OCI-LY7 (cell line): ENCODE measurements at regions not wholly inside any gene's neighbourhood (a gene's known extent, or its start where the extent isn't known, plus 50 kb on each side); places are given as distances from the start of the nearest gene placed in this dataset.

Experiments
- BruUV-seq: library from RNA; stranded (reverse); fragments of 400-500 nt; replicated peaks from 2 replicates; lab custom pipeline; 2021; lab: Mats Ljungman, UMichigan
- CTCF ChIA-PET: fragments of 300-600 bp; sonication (Branson Sonifier 250); formaldehyde crosslinking; loops from one replicate; lab custom pipeline; 2022; ENCODE audit warnings: antibody characterized with exemption; ENCODE audit not compliant: unreplicated experiment; lab: Charles Lee
- POLR2A ChIA-PET: fragments of 300-600 bp; sonication (Branson Sonifier 250); formaldehyde crosslinking; loops from one replicate; lab custom pipeline; 2022; ENCODE audit warnings: antibody characterized with exemption; lab: Charles Lee
- DNase-seq: peaks from one replicate; pipeline ENCODE4 v3.0.0-alpha.2; 2015; ENCODE audit warnings: low spot score
- H2AFZ ChIP-seq: fragments of 200-600 bp; sonication (generic), shearing (Covaris generic); 2 replicates; pipeline ENCODE4 v1.6.1; 2014; ENCODE audit warnings: mild to moderate bottlenecking, antibody characterized with exemption, low read length, moderate library complexity
- H3K27ac ChIP-seq: fragments of 200-600 bp; sonication (generic); 2 replicates; pipeline ENCODE4 v1.5.1; 2014; ENCODE audit warnings: mixed run types, low read depth, mild to moderate bottlenecking, moderate library complexity, low read length, inconsistent platforms; ENCODE audit not compliant: poor library complexity, severe bottlenecking
- H3K36me3 ChIP-seq: fragments of 200-600 bp; sonication (generic); 2 replicates; pipeline ENCODE4 v1.6.1; 2014; ENCODE audit warnings: mild to moderate bottlenecking, antibody characterized with exemption, low read length, moderate library complexity, mixed read lengths; ENCODE audit not compliant: insufficient read depth
- H3K4me1 ChIP-seq: fragments of 200-600 bp; sonication (generic); 2 replicates; pipeline ENCODE4 v1.5.1; 2014; ENCODE audit warnings: mild to moderate bottlenecking, low read length; ENCODE audit not compliant: insufficient read depth, poor library complexity, severe bottlenecking
- H3K4me2 ChIP-seq: fragments of 200-600 bp; sonication (generic); 2 replicates; pipeline ENCODE4 v1.6.1; 2014; ENCODE audit warnings: mild to moderate bottlenecking, low read length
- H3K4me3 ChIP-seq: fragments of 200-600 bp; sonication (generic); 2 replicates; pipeline ENCODE4 v1.5.1; 2014; ENCODE audit warnings: mild to moderate bottlenecking, low read depth, low read length; ENCODE audit not compliant: poor library complexity, severe bottlenecking
- H3K79me2 ChIP-seq: fragments of 200-600 bp; sonication (generic); 2 replicates; pipeline ENCODE4 v1.6.1; 2016; ENCODE audit warnings: low read depth, mild to moderate bottlenecking, low read length, moderate library complexity, mixed read lengths; ENCODE audit not compliant: insufficient read depth
- H3K9me2 ChIP-seq: fragments of 200-600 bp; sonication (generic); 2 replicates; pipeline ENCODE4 v1.6.1; 2016; ENCODE audit warnings: mild to moderate bottlenecking, low read length, mixed read lengths; ENCODE audit not compliant: insufficient read depth
- H3K9me3 ChIP-seq: fragments of 200-600 bp; sonication (generic); 2 replicates; pipeline ENCODE4 v1.6.1; 2014; ENCODE audit warnings: mild to moderate bottlenecking, mixed run types, low read length, mixed read lengths
- H4K20me1 ChIP-seq: fragments of 200-600 bp; sonication (generic); 2 replicates; pipeline ENCODE4 v1.6.1; 2014; ENCODE audit warnings: mild to moderate bottlenecking, antibody characterized with exemption, low read length, moderate library complexity, mixed read lengths; ENCODE audit not compliant: insufficient read depth
- EZH2phosphoT487 ChIP-seq: fragments of 200-600 bp; sonication (generic); IDR thresholded peaks from 2 replicates; pipeline ENCODE4 v1.6.1; 2018; ENCODE audit warnings: low read depth, borderline replicate concordance, mild to moderate bottlenecking, mixed run types, antibody characterized with exemption, low read length, moderate library complexity, mixed read lengths
- intact Hi-C: fragments of 100-400 bp; cut with micrococcal nuclease; formaldehyde crosslinking; loops from one replicate; pipeline ENCODE4 v1.10.0; 2022; ENCODE audit not compliant: unreplicated experiment
- TF ChIP-seq, protein P1 (sequence below): fragments of 200-600 bp; sonication (generic); conservative IDR thresholded peaks from 2 replicates; pipeline ENCODE4 v1.5.1; 2014; ENCODE audit warnings: mild to moderate bottlenecking, antibody characterized with exemption, low read length, moderate library complexity, mixed read lengths

DNA sequence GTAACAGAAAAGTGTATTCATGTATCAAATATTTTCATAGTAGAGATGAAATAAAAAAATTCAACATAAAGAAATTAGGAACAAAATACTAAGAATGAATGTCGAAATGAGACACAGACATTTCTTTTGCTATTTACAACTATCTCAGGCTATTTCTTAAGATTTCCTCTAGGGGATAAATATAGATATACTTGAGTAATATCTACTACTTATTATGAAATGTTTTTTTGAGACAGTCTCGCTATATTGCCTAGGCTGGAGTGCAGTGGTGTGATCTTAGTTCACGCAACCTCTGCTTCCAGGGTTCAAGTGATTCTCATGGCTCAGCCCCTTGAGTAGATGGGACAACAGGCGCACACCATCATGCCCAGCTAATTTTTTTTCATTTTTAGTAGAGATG lies 326.1 kb downstream of the RNF144A start:
- no peak for TF ChIP-seq EZH2phosphoT487
- TF ChIP-seq, protein P1, sequence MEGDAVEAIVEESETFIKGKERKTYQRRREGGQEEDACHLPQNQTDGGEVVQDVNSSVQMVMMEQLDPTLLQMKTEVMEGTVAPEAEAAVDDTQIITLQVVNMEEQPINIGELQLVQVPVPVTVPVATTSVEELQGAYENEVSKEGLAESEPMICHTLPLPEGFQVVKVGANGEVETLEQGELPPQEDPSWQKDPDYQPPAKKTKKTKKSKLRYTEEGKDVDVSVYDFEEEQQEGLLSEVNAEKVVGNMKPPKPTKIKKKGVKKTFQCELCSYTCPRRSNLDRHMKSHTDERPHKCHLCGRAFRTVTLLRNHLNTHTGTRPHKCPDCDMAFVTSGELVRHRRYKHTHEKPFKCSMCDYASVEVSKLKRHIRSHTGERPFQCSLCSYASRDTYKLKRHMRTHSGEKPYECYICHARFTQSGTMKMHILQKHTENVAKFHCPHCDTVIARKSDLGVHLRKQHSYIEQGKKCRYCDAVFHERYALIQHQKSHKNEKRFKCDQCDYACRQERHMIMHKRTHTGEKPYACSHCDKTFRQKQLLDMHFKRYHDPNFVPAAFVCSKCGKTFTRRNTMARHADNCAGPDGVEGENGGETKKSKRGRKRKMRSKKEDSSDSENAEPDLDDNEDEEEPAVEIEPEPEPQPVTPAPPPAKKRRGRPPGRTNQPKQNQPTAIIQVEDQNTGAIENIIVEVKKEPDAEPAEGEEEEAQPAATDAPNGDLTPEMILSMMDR: no peak
- no peak for DNase-seq

DNA sequence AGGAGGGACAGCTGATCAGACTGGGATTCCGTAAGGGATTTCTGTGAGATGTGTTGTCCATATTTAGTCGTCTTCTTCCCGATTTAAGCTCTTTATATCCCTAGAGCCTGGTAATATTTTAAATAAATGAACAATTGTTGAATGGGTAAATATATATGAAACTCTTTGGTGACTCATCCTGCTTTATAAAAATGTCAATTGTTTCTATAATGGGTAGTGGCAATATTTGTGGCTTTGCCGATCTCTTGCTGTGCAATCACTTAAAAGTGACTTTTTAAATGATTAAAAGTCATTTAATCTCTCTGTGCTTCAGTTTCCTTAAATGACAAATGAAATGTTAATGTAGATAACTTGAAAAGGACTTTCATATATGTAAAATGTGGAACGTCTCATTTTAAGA lies 339.2 kb downstream of the RNF144A start:
- Histone ChIP-seq H3K36me3 (no peaks in the 10 kb centered on the region), H3K9me3 (no peaks in the 10 kb centered on the region), H3K4me2 (no peak overlapping the region), H4K20me1 (no peaks in the 10 kb centered on the region), H3K4me3 (no peak overlapping the region), H2AFZ (no peak overlapping the region), H3K27ac (no peak overlapping the region), H3K9me2 (no peaks in the 10 kb centered on the region), H3K4me1 (no peaks in the 10 kb centered on the region), H3K79me2 (no peaks in the 10 kb centered on the region)
- intact Hi-C loops: no loop called here
- no peak for DNase-seq
- CTCF ChIA-PET: no interaction called here
- POLR2A ChIA-PET: no interaction called here
- TF ChIP-seq EZH2phosphoT487: no peak
- TF ChIP-seq, protein P1: no peak
- no TSS peak for BruUV-seq

More for the DNA sequence above, 326.1 kb downstream of the RNF144A start:
- no peaks in the 10 kb centered on the region for H3K36me3 ChIP-seq
- H3K79me2 ChIP-seq: no peaks in the 10 kb centered on the region
- no peak overlapping the region for H3K4me2 ChIP-seq
- H4K20me1 ChIP-seq: no peaks in the 10 kb centered on the region
- intact Hi-C loops: no loop called here
- H3K4me3 ChIP-seq: no peak overlapping the region
- H3K4me1 ChIP-seq: no peaks in the 10 kb centered on the region
- H2AFZ ChIP-seq: no peak overlapping the region
- no TSS peak for BruUV-seq
- H3K9me3 ChIP-seq: no peaks in the 10 kb centered on the region
- no peaks in the 10 kb centered on the region for H3K9me2 ChIP-seq
- POLR2A ChIA-PET: no interaction called here
- CTCF ChIA-PET: no interaction called here
- H3K27ac ChIP-seq: no peak overlapping the region

DNA sequence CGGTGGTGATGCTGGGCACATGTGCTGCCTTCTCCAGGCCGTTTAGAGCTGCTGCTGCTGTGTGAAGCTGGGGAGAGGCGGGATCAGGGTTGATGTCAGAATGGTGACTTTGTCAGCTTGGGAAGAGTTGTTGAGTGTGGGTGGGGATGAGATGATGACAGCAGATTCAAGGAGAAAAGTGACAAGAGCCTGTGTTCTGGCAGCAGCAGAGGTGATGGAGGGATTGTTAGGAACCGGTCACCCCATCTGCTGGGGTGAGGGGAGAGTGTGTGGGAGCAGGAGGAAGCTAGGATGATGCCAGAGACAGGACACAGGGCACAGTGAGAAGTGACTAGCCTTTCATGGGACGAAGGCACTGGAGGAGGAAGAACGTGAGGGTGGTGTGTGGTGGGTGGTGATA lies 345.5 kb downstream of the RNF144A start:
- ChIA-PET POLR2A (no interaction called here), CTCF (no interaction called here)
- Histone ChIP-seq H2AFZ (no peak overlapping the region), H3K9me2 (no peaks in the 10 kb centered on the region), H3K36me3 (no peaks in the 10 kb centered on the region), H3K4me3 (no peak overlapping the region), H3K79me2 (no peaks in the 10 kb centered on the region), H3K4me1 (no peaks in the 10 kb centered on the region), H3K27ac (no peak overlapping the region), H4K20me1 (no peaks in the 10 kb centered on the region), H3K4me2 (no peak overlapping the region), H3K9me3 (no peaks in the 10 kb centered on the region)
- TF ChIP-seq EZH2phosphoT487: no peak
- TF ChIP-seq, protein P1: no peak
- no TSS peak for BruUV-seq
- intact Hi-C loops: no loop called here
- DNase-seq: no peak
